HEK293 (cell line): ENCODE measurements at regions not wholly inside any gene's neighbourhood (a gene's known extent, or its start where the extent isn't known, plus 50 kb on each side); places are given as distances from the start of the nearest gene placed in this dataset.

Source experiments
- CTCF ChIA-PET: fragments of 350-600 bp; formaldehyde crosslinking; extraction: SDS; loops from one replicate; lab custom pipeline; 2021; ENCODE audit warnings: antibody characterized with exemption; lab: Yijun Ruan, JAX
- POLR2A ChIA-PET: fragments of 300-600 bp; formaldehyde crosslinking; extraction: SDS; loops from one replicate; lab custom pipeline; 2020; ENCODE audit warnings: antibody characterized with exemption, inconsistent platforms; lab: Yijun Ruan, JAX
- H3K27ac ChIP-seq: fragments of 200-500 bp; sonication (Bioruptor generic); 2 replicates; pipeline ENCODE4 v1.5.1; 2014; ENCODE audit warnings: low read depth, low read length, control low read depth, inconsistent platforms; ENCODE audit errors: extremely low read depth
- H3K36me3 ChIP-seq, 2 experiments: fragments of 200-500 bp in 1 of 2; sonication (Bioruptor generic) in 1 of 2; 1 replicate in 1 of 2; 2 replicates in 1 of 2; pipeline ENCODE4 v1.5.1; 2014 to 2017; ENCODE audit warnings: inconsistent platforms in 2 of 2, low read length in 2 of 2; ENCODE audit not compliant: control insufficient read depth in 2 of 2, insufficient read depth in 1 of 2
- H3K4me1 ChIP-seq: fragments of 200-500 bp; sonication (Bioruptor generic); 2 replicates; pipeline ENCODE4 v1.5.1; 2014; ENCODE audit warnings: mild to moderate bottlenecking, low read length, inconsistent platforms; ENCODE audit not compliant: control insufficient read depth, insufficient read depth
- H3K4me3 ChIP-seq: 2 replicates; pipeline ENCODE4 v1.5.1; 2011; ENCODE audit warnings: low read depth, mild to moderate bottlenecking, control low read depth, low read length, moderate library complexity
- H3K9me3 ChIP-seq: fragments of 200-500 bp; sonication (Bioruptor generic); 2 replicates; pipeline ENCODE4 v1.5.1; 2014; ENCODE audit warnings: low read depth, low read length, inconsistent platforms; ENCODE audit not compliant: control insufficient read depth, insufficient read depth
- GLIS1 ChIP-seq: fragments of 450-650 bp; formaldehyde crosslinking; IDR thresholded peaks from 2 replicates; pipeline ENCODE4 v1.5.1; 2016; ENCODE audit warnings: missing biosample characterization, missing genetic modification characterization
- IKZF3 ChIP-seq: fragments of 450-650 bp; IDR thresholded peaks from 2 replicates; pipeline ENCODE4 v1.5.0; 2018; ENCODE audit warnings: missing biosample characterization, mild to moderate bottlenecking, missing genetic modification characterization, moderate library complexity
- KLF7 ChIP-seq: fragments of 450-650 bp; formaldehyde crosslinking; IDR thresholded peaks from 2 replicates; pipeline ENCODE4 v1.5.1; 2016; ENCODE audit warnings: missing biosample characterization, missing genetic modification characterization, borderline replicate concordance
- OSR2 ChIP-seq: fragments of 450-650 bp; formaldehyde crosslinking; IDR thresholded peaks from 2 replicates; pipeline ENCODE4 v1.5.1; 2016; ENCODE audit warnings: missing biosample characterization, missing genetic modification characterization
- SCRT1 ChIP-seq: fragments of 450-650 bp; formaldehyde crosslinking; IDR thresholded peaks from 2 replicates; pipeline ENCODE4 v1.5.1; 2016; ENCODE audit warnings: missing biosample characterization, missing genetic modification characterization, borderline replicate concordance
- TSHZ1 ChIP-seq: fragments of 450-650 bp; formaldehyde crosslinking; IDR thresholded peaks from 2 replicates; pipeline ENCODE4 v1.5.1; 2016; ENCODE audit warnings: missing biosample characterization, missing genetic modification characterization, borderline replicate concordance
- YY2 ChIP-seq: fragments of 450-650 bp; formaldehyde crosslinking; IDR thresholded peaks from 2 replicates; pipeline ENCODE4 v1.5.1; 2016; ENCODE audit warnings: missing biosample characterization, missing genetic modification characterization
- ZNF138 ChIP-seq: fragments of 450-650 bp; formaldehyde crosslinking; IDR thresholded peaks from 2 replicates; pipeline ENCODE4 v1.5.1; 2016; ENCODE audit warnings: missing biosample characterization, missing genetic modification characterization, borderline replicate concordance
- ZNF140 ChIP-seq: fragments of 450-650 bp; formaldehyde crosslinking; IDR thresholded peaks from 2 replicates; pipeline ENCODE4 v1.5.1; 2016; ENCODE audit warnings: missing biosample characterization, missing genetic modification characterization
- ZNF16 ChIP-seq: fragments of 450-650 bp; formaldehyde crosslinking; IDR thresholded peaks from 2 replicates; pipeline ENCODE4 v1.5.1; 2016; ENCODE audit warnings: low read depth, missing biosample characterization, missing genetic modification characterization
- ZNF280C ChIP-seq: fragments of 450-650 bp; formaldehyde crosslinking; IDR thresholded peaks from 2 replicates; pipeline ENCODE4 v1.5.1; 2016; ENCODE audit warnings: missing biosample characterization, missing genetic modification characterization
- ZNF292 ChIP-seq: fragments of 450-650 bp; formaldehyde crosslinking; IDR thresholded peaks from 2 replicates; pipeline ENCODE4 v1.5.1; 2016; ENCODE audit warnings: low read depth, missing biosample characterization, missing genetic modification characterization, borderline replicate concordance
- ZNF391 ChIP-seq: fragments of 450-650 bp; formaldehyde crosslinking; IDR thresholded peaks from 2 replicates; pipeline ENCODE4 v1.5.1; 2016; ENCODE audit warnings: low read depth, missing biosample characterization, missing genetic modification characterization, borderline replicate concordance
- ZNF510 ChIP-seq: fragments of 450-650 bp; formaldehyde crosslinking; IDR thresholded peaks from 2 replicates; pipeline ENCODE4 v1.5.1; 2018; ENCODE audit warnings: mild to moderate bottlenecking, missing genetic modification characterization, missing biosample characterization; ENCODE audit not compliant: insufficient replicate concordance
- ZNF513 ChIP-seq: fragments of 450-650 bp; IDR thresholded peaks from 2 replicates; pipeline ENCODE4 v1.5.1; 2018; ENCODE audit warnings: missing biosample characterization, missing genetic modification characterization
- ZNF530 ChIP-seq: fragments of 450-650 bp; formaldehyde crosslinking; IDR thresholded peaks from 2 replicates; pipeline ENCODE4 v1.5.1; 2016; ENCODE audit warnings: low read depth, missing biosample characterization, missing genetic modification characterization
- ZNF555 ChIP-seq: fragments of 450-650 bp; formaldehyde crosslinking; conservative IDR thresholded peaks from 2 replicates; pipeline ENCODE4 v1.5.1; 2017; ENCODE audit warnings: missing biosample characterization, mild to moderate bottlenecking, missing genetic modification characterization, inconsistent platforms
- ZNF623 ChIP-seq: fragments of 450-650 bp; formaldehyde crosslinking; IDR thresholded peaks from 2 replicates; pipeline ENCODE4 v1.5.1; 2016; ENCODE audit warnings: missing biosample characterization, missing genetic modification characterization
- ZNF701 ChIP-seq: fragments of 450-650 bp; formaldehyde crosslinking; IDR thresholded peaks from 2 replicates; pipeline ENCODE4 v1.5.1; 2016; ENCODE audit warnings: missing biosample characterization, missing genetic modification characterization
- ZSCAN16 ChIP-seq: fragments of 450-650 bp; formaldehyde crosslinking; IDR thresholded peaks from 2 replicates; pipeline ENCODE4 v1.5.1; 2016; ENCODE audit warnings: missing biosample characterization, missing genetic modification characterization

GRCh38 chr12:13630354-13630753, 351.0 kb downstream of the GRIN2B start:
- ChIA-PET CTCF (no interaction called here), POLR2A (no interaction called here)
- Histone ChIP-seq H3K4me1 (no peaks in the 10 kb centered on the region), H3K27ac (no peak overlapping the region), H3K9me3 (no peaks in the 10 kb centered on the region), H3K4me3 (no peak overlapping the region), H3K36me3 (no peaks in the 10 kb centered on the region)
- no peak for TF ChIP-seq ZNF280C (tag by site-specific recombination)

GRCh38 chr12:13628067-13628466, 353.3 kb downstream of the GRIN2B start:
- ChIA-PET POLR2A (no interaction called here), CTCF (no interaction called here)

GRCh38 chr12:13627536-13627935, 353.9 kb downstream of the GRIN2B start:
- H3K4me1 ChIP-seq, result no peaks in the 10 kb centered on the region
- ChIA-PET POLR2A (no interaction called here), CTCF (interaction anchor here (0.6 to 1.2 kb wide), 2 partner anchors 33 to 113 kb away, joined by 3 read pairs; no protein-coding TSS in a partner anchor)
- no peaks in the 10 kb centered on the region for H3K9me3 ChIP-seq
- H3K4me3 ChIP-seq, result no peak overlapping the region
- TF ChIP-seq IKZF3, result no peak
- TF ChIP-seq ZNF16, result no peak
- no peak for TF ChIP-seq ZNF555 (tag by site-specific recombination)
- no peak for TF ChIP-seq ZNF510 (tag by site-specific recombination)
- no peaks in the 10 kb centered on the region for H3K36me3 ChIP-seq
- H3K27ac ChIP-seq, result no peak overlapping the region

More at GRCh38 chr12:13628067-13628466, 353.3 kb downstream of the GRIN2B start:
- no peak overlapping the region for H3K4me3 ChIP-seq
- H3K9me3 ChIP-seq, result no peaks in the 10 kb centered on the region
- no peak overlapping the region for H3K27ac ChIP-seq
- TF ChIP-seq YY2 (no peak), SCRT1 (no peak), ZNF623 (tag by site-specific recombination) (no peak), ZNF292 (no peak), ZNF16 (no peak), ZNF530 (tag by site-specific recombination) (no peak), TSHZ1 (tag by site-specific recombination) (no peak), ZNF138 (no peak), GLIS1 (tag by site-specific recombination) (no peak), ZNF701 (tag by site-specific recombination) (no peak), OSR2 (tag by site-specific recombination) (no peak), ZNF513 (no peak), ZNF140 (tag by site-specific recombination) (no peak), ZNF391 (tag by site-specific recombination) (no peak), KLF7 (tag by site-specific recombination) (no peak), ZSCAN16 (tag by site-specific recombination) (no peak)
- no peaks in the 10 kb centered on the region for H3K36me3 ChIP-seq
- no peaks in the 10 kb centered on the region for H3K4me1 ChIP-seq
